Left kidney (tissue), 1 donor: ENCODE measurements at regions not wholly inside any gene's neighbourhood (a gene's known extent, or its start where the extent isn't known, plus 50 kb on each side); places are given as distances from the start of the nearest gene placed in this dataset.

Source experiments
- DNase-seq: peaks from one replicate; pipeline ENCODE4 v3.0.0-alpha.2; 2013

DNA sequence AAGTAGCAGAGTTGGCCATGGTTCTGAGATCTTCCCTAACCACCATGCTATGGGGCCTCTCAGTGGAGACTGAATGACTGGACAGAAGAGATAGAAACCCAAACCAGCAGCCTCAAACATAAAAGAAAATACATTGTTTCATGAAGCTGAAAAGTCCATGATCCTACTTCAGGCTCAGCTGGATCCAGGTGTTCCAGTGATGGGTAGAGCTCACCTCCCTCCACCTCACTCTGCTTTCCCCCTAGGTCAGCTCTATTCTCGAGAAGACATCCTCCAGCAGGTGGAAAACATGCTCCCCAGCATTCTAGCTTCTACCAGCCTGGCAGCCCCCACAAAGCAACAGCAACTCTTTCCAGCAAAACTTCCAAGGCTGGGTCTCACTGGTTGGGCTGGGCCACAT is 132.1 kb downstream of the OAT start:
- no peak for DNase-seq

DNA sequence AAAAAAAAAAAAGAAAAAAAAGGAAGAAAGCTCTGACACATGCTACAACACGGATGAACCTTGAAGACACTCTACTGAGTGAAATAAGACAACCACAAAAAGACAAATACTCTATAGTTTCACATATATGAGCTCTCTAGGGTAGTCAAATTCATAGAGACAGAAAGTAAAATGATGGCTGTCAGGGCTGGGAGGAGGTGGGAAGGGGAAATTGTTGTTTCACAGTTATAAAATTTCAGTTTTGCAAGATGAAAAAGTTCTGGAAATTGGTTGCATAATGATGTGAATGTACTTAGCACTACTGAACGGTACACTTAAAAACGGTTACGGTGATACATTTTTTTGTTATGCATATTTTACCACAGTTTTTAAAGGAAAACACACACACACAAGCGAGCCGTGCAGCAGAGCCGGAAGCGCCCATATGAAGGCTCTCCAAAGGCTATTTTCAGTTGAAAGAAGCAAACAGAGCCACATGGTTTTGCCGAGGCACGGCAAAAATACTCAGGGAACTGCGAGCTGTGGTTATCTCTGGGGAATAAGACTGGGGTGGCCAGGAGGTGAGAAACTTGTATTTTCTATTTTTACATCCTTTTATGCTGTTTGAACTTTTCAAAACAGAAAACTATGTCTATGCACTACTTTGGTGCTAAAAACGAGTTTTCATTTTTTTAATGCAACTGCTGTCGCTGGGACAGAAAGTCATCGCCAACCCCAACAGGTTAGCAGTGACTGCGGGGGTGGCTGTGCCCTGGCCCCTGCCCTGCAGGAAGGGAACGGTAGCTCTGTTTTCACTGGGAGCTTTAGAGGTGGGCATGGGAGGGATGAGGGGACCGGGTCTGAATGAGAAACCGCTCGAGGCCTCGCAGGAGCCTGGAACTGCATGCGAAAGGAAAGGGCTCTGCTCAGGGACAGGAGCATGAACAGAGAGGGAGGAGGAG is 132.9 kb downstream of the OAT start:
- no peak for DNase-seq

DNA sequence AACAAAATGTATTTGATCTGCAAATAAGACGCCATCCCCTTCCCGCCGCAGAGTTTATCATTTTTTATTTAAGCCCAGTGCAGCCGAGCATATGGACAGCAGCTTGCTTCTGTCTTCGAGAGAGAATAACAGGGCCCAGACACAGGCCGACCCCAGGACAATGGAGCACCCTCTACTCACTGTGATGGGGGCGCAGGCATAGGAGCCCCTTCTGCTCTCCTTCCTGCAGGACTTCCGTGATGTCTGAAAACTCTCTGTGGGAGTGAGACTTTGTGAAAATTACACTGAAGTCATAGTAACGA is 134.8 kb downstream of the OAT start:
- no peak for DNase-seq

DNA sequence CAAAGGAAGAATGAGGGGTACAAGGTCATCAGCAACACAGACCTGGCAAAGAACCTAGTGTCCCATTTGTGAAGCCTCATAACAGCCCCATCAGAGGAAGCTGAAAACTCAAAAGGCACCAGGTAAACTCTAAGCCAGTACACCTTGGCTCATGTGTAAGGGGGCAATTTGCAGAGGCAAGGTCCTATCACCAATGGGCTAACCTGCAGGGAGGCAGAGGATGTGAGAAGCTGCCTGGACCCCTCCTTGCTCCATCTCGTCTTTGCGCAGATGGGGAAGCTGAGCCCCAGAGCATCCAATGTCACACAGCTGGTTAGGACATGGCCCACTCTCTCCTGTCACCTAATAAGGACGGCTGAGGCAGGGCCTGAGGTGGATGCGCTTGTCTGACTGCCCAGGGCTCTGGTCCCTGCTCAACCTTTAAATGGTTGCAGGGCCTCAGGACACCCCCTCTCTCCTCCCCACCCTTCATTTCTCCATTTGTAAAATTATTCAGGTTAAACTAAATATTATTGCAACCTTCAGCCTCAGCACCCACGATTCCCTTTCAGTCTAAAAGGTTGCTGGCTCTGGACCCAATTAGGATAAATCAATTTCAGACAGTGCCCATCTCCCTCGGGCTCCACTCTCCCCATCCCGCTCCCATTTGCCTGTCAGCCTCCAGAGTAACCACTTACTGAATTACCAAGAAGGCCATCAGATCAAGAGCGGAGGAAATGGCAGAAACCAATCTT is 135.3 kb downstream of the OAT start:
- no peak for DNase-seq

DNA sequence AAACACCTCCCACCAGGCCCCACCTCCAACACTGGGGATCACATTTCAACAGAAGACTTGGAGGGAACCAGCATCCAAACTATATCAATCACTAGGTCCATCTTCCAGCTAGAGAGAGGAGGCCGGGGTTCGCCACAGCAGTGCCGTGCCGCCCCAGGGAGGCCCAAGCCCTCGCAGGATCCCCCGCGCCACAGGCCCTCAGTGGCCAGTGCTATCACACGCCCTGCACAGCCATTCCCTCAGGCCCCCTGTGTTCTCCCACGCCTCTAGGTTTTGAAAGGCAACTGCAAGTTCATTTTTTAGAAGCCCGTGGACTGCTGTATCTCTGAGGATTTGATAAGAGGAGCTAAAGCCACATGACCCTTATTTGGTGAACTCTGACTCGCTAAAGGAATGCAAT is 136.4 kb downstream of the OAT start:
- no peak for DNase-seq

DNA sequence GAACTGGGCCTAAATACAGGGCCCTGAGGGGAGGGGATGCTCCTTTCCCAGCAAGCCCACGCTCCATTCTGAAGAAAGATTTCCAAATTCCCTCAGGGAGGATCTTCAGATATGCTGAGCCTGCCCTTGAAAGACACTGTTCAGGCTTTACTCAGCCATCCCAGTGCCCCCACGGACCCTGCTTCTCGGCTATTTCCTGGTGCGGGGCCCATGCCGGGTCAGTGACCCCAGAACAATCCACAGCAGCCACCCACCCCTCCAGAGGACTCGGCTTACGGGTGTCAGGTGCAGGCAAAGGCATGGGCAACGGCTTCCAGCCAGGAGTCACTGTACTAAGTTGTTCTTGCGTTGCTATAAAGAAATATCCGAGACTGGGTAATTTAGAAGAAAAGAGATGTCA is 137.1 kb downstream of the OAT start:
- DNase-seq = no peak

DNA sequence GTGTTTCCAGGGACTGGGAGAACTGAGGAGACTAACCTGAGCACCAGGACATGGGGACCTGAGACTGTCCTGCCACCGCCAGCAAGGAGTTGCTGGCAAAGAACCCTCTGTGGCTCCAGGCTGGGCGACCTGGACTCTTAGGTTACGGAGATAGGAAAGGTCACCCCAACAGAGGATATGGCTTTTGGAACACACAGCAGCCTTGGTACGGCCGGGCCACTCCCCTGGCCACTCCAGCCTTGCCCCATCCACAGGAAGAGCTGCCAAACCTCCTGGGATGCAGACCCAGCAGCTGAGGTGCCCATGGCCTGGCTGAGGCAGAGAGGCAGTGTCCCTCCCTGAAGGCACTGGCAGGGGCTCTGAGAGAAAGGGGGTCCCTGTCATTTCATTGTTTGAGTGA is 137.8 kb downstream of the OAT start:
- no peak for DNase-seq

DNA sequence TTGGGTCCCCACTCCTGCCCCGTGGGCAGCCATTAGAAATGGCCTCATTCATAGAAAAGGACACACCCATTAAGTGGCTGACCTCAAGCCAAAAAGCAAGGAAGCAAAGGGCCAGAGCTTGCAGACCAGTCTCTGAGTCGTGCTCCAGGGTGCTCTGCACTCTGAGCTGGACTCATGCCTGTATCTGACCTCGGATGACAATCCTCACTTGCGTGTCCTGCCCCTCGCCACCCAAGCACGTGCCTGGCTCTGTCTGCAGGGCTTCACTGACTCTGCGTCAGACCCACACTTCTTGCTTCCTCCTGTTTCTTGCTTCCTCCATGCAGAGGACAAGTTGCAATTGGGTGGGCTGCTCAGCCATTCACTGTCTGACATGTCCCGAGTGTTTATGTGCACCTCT is 138.8 kb downstream of the OAT start:
- no peak for DNase-seq

DNA sequence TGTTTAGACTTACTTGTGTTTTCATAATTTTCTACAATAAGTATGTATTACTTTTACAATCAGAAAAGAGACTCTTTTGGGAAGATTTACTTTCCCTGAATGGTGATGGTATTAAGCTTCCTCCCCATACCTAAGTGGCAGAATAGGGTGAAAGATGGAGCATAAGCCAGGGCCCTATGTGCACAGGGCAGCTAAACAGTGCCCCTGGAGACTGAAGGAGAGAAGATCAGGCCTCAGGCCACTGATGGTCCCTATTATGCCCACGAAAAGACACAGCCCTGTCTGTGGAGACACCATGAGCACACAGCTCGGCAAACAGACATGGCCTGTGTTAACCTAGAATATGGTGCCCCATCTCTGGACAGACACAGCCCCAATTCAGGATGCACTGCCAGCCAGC is 139.4 kb downstream of the OAT start:
- DNase-seq = no peak

DNA sequence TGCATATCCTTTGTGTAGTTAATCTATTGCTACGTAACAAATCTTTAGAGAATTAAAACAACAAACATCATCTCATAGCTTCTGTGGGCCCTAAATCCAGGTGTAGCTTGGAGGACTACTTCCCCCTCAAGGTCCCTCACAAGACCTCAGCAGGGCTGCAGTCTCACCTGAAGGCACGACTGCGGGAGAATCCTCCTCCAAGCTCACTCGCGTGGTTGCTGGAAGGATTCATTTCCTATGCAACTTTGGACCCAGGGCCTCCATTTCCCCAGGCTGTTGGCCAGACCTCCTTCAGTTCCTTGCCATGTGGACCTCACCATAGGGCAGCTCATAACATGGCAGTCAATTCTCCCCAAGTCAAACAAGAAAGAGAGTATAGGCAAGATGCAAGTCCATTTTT is 140.4 kb downstream of the OAT start:
- DNase-seq = no peak

DNA sequence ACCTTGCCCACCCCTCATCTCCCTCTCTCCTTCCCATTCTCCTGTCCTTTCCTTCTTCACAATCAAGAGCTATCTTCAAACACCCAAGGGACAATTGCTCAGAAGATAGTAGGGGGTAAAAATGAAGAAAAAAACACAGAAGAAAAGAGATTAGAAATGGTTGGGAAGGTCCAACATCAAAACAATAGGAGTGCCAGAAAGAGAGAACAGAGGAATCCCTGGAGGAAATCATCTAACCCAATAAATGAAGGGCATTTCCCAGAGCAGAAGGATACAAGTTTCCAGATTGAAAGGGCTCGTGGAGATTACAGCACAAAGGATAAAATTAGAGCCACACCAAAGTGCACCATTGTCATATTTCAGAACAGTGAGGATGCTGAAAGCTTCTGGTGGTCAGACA is 145.6 kb downstream of the OAT start:
- no peak for DNase-seq

DNA sequence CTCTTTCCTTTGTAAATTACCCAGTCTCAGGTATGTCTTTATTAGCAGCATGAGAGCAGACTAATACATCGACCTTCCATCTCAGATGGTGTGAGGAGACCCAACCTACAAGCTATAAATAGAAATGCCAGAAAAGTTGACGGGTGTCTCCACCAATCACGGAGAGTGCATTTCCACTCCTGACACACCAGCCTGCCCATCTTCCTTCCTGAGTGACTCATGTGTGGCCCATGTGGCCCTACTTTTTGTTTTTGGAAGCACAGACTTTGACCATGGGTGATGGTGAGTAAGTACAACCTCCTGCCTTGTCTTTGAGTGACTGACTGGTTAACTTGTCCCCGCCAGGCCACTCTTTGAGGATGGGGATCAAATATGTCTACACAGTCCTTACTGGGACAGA is 147.0 kb downstream of the OAT start:
- no peak for DNase-seq

DNA sequence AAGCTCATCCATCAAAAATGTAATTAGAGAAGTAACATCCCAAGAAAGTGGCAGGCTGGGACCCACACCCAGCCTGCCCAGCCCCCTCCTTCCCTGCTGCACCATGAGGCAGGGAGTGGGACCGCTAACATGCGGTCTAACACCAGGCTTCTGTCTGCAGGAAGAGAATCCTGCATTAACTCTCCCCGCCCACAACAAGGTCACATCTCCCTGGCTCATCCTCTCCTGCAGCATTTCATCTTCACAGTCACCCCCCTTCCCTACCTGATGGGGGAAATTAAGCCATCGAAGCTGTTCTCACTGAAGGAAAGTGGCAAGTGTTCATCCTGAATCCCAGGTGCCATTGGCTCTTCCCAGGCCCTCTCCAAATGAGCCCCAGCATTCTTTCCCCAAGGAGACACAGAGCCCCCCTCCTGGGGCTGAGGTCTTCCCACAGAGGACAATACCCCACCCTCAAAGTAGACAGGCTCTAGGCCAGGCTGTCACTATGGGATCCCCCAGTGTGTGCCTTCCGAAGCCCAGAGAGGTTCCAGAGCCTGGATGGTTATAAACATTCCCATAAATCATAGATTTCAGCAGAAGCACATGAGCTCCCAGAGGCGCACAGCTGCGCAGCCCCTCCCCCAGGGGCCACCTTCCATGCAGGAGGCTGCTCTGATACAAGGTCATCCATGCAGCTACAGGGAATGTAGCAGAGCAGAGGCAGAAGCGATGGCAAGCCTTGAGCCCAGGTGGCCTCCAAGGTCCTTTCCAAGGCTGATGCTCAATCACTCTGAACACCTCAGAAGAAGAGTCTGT is 148.0 kb downstream of the OAT start:
- DNase-seq = no peak

DNA sequence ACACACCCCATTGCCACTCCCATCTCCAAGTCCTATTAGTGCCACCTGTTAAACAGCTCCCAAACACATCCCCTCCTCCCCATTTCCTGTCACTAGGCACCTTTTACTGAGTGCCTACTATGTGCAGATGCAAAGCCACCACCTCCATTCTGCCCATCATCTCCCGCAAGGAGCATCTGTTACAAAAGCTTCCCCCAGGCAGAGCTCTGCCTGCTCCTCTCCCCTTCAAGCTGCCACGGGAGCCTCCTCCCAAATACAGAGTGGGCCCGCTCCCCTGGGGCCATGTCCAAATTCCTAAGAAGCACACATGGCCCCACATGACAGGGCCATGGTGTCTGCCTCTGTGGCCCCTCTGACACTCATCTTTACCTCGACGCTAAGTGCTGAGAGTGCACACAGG is 149.7 kb downstream of the OAT start:
- no peak for DNase-seq

DNA sequence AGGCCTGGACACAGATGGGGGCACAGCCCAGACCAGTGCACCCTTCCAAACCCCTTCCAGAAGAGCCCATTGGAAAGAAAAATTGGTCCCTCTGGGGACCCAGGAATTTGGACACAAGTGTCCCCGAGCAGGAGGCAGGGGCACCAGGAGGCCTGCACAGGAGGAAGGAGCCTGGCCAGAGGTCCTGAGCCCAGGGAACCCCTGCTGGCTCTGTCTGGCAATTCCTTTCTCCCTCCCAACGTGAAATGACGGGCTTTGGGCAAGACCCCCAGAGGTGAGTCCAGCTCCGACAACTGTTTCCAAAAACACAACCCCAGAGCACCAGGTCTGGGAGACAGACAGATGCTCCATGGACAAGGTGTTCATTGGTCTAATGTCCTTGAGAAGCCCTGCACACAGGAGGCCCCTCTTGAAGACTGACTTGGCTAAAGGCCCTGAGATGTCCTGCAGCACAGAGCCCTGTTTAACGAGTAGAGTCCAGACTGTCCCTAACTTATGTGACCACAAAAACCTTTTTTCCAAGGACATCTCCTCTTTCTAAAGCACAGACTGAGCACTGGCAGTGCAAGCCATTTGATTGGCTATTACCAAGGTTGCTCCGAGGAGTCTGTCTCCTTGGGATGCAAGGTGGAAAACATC is 150.7 kb downstream of the OAT start:
- no peak for DNase-seq

DNA sequence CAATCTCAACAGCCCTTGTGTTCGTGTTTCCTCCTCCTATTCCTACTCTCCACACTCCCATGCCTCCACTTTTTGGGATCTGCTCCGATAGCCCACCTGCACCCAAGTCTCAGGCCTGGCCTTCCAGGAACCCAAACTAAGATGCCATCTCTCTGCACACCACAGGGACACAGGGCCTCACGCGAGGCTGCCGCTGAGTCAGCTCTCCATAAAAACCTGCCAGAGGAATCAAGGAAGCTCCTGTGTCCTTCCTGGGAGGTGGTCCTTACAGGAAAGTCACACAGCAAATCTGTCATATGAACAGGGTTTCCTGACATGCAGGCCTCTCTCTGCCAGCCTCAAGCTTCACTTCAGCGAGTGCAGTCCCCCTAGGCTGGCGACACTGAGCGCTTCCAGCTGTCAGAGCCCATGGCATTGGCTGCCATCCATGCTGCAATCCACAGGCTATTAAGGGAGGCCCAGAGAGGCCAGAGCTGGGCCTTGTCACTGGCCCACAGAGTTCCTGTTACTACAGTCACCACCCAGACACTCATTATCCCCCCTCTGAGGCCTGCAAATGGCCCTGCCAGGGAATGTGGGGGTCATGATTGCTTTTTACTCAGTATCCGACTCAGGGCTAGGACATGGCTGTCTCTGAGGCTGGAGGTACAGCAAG is 151.4 kb downstream of the OAT start:
- DNase-seq = no peak

DNA sequence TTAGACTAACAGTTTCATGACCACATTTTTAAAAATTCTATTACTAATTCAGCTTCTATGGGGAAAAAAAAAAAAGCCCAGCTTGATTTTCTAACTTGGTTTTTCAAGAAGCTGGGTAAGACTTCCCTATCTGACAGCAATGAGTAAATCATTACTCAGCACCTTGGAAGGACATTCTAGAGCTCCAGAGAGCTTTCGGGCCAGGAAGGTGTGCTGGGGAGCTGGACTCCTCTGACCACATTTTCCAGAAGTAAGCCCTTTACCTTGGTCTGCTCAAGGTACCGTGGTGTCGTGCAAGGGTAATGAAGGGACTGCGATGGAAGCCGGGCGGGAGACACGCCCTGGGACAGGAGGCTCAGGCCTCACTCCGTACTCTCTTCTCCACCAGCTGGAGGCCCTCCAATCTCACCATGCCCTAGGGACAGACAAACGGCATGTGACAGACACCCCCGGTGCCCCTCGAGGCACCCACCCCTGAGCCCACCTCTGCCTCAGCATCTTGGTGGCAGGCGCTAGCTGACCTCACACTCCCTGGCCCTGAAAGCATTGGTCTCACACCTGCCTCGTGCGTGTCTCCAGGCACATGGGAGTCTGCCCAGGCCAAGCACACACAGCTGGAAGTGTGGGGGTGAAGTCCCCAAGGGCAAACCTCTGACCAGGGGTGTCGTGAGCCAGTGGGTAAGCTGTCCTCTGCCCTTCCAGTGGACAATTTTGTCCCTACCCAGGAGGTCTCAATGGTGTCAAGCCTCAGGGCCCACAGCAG is 152.1 kb downstream of the OAT start:
- no peak for DNase-seq

DNA sequence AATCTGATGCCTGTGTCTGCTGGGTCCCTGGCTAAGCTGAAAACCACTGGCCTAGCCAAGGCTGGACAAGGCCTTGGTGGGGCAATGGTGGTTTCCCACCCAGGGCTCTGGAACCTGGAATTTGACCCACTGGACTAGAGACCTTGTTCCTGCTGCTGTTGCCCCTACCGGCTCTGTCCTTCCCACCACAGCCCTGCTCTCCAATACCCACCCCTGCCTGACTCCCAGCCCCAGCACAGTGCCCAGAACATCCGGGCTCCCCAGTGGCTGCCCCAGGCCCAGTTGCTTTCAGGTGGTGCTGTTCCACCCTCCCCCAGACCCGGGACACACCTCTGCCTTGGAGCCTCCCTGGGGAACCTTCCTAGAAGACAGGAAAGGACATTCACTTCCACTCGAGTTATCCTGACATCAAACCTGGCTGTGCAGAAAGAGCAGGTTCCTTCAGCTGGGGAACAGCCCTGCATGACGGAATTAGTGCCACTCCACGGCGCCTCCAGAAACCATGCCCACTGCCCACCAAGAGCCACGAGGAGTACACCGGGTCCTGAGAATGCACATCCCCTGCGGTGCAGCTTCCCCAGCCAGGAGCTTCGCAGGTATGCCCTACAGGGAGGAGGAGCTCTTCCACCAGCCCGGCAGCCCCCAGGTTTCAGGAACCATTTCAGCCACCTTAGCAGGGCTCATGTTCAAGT is 152.8 kb downstream of the OAT start:
- no peak for DNase-seq

DNA sequence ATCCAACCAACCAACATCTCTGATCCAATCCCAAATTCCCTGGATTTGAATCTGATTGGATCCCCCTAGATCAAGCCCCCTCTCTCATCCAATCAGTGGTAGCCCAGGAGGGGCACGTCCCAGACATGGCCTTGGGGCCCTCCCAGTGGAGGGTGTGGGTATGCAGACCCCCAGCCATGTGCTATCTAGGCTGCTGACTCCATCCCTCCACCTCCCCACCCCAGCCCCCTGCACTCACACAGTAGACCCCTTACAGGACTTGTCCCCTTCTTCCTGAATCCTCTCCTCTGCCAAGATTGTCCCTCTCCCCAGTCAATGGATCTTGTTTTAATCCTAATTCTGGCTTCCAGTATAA is 153.4 kb downstream of the OAT start:
- DNase-seq = no peak

DNA sequence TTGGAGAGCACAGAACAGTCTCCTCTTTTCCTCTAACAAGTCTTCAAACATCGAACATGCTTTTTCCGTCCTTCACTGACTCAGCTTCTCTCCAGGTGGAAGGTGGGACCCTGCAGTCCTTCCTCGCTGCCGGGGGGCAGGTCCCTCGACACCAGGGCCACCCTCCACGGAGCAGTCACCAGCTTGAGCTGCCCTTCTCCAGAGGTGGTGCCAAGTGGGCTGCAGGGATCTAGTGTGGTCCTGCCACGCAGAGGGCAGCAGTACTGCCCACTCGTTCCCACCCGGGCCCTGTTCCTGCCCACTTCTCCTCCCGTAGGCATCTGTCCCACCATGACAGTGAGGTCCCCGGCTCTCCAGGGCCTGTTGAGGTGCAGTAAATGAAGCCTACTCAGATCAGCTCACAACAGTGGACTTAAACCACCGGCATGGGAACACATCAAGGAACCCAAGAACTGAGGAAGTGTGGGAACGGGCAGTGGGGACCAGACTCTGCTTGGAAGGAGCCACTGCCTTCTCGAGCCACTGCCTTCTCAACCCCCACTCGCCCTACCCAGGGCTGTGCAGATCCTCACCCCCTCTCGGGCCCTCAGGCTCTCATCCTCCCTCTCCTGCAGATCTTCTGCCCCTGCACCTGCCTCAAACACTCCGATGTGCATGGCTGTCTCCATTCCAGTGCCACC is 153.9 kb downstream of the OAT start:
- no peak for DNase-seq
